Neural cell (in vitro differentiated cells): ENCODE measurements at regions not wholly inside any gene's neighbourhood (a gene's known extent, or its start where the extent isn't known, plus 50 kb on each side); places are given as distances from the start of the nearest gene placed in this dataset.

Source experiments
- H2AFZ ChIP-seq: fragments of 200-600, 300-800 bp; sonication (generic), shearing (Covaris generic); 2 replicates; pipeline ENCODE4 v1.6.0; 2014; ENCODE audit warnings: low read depth, mild to moderate bottlenecking, antibody characterized with exemption, low read length, moderate library complexity
- H3F3A ChIP-seq: fragments of 200-600 bp; shearing (Covaris generic); 2 replicates; pipeline ENCODE4 v1.6.1; 2016; ENCODE audit warnings: mild to moderate bottlenecking, moderate library complexity, mixed read lengths, antibody characterized with exemption, low read length; ENCODE audit not compliant: insufficient read depth, poor library complexity, severe bottlenecking
- H3K27ac ChIP-seq: fragments of 200-600, 300-800 bp; sonication (generic), shearing (Covaris generic); 2 replicates; pipeline ENCODE4 v1.5.1; 2014; ENCODE audit warnings: mild to moderate bottlenecking, low read length, moderate library complexity
- H3K27me3 ChIP-seq: fragments of 300-800, 200-600 bp; sonication (generic), shearing (Covaris generic); 2 replicates; pipeline ENCODE4 v1.6.0; 2014; ENCODE audit warnings: mild to moderate bottlenecking, low read depth, low read length, moderate library complexity; ENCODE audit not compliant: insufficient read depth
- H3K36me3 ChIP-seq: fragments of 300-800, 200-600 bp; sonication (generic), shearing (Covaris generic); 2 replicates; pipeline ENCODE4 v1.5.1; 2014; ENCODE audit warnings: mild to moderate bottlenecking, antibody characterized with exemption, low read length, moderate library complexity; ENCODE audit not compliant: insufficient read depth
- H3K4me2 ChIP-seq: fragments of 300-800, 200-600 bp; sonication (generic), shearing (Covaris generic); 2 replicates; pipeline ENCODE4 v1.6.0; 2014; ENCODE audit warnings: mild to moderate bottlenecking, low read length
- H3K4me3 ChIP-seq: fragments of 300-800, 200-600 bp; sonication (generic), shearing (Covaris generic); 2 replicates; pipeline ENCODE4 v1.5.1; 2014; ENCODE audit warnings: mild to moderate bottlenecking, low read length, moderate library complexity
- H3K79me2 ChIP-seq: fragments of 200-600 bp; shearing (Covaris generic); replicated peaks from 2 replicates; pipeline ENCODE4 v1.6.0; 2014; ENCODE audit warnings: mild to moderate bottlenecking, low read length, moderate library complexity; ENCODE audit not compliant: insufficient read depth
- H3K9ac ChIP-seq: fragments of 300-800, 200-600 bp; sonication (generic), shearing (Covaris generic); 2 replicates; pipeline ENCODE4 v1.6.1; 2016; ENCODE audit warnings: mild to moderate bottlenecking, low read length, mixed read lengths
- H3K9me2 ChIP-seq: fragments of 200-600 bp; shearing (Covaris generic); 2 replicates; pipeline ENCODE4 v1.6.1; 2016; ENCODE audit warnings: mild to moderate bottlenecking, low read length, mixed read lengths; ENCODE audit not compliant: insufficient read depth
- H3K9me3 ChIP-seq: fragments of 200-600, 300-800 bp; sonication (generic), shearing (Covaris generic); 2 replicates; pipeline ENCODE4 v1.6.1; 2016; ENCODE audit warnings: mild to moderate bottlenecking, mixed run types, low read length, moderate library complexity, mixed read lengths
- H4K20me1 ChIP-seq: fragments of 200-600 bp; shearing (Covaris generic); 2 replicates; pipeline ENCODE4 v1.6.1; 2016; ENCODE audit warnings: mild to moderate bottlenecking, mixed run types; ENCODE audit not compliant: insufficient read depth
- CTCF ChIP-seq: fragments of 450-650 bp; IDR thresholded peaks from 2 replicates; pipeline ENCODE4 v1.5.1; 2014; ENCODE audit warnings: antibody characterized with exemption, mild to moderate bottlenecking, moderate library complexity; ENCODE audit not compliant: poor library complexity, severe bottlenecking
- EP300 ChIP-seq: fragments of 450-650 bp; conservative IDR thresholded peaks from 2 replicates; pipeline ENCODE4 v1.6.1; 2014; ENCODE audit warnings: antibody characterized with exemption, mild to moderate bottlenecking, moderate library complexity; ENCODE audit not compliant: poor library complexity, severe bottlenecking
- EZH2 ChIP-seq: fragments of 200-600, 300-800 bp; shearing (Covaris generic), sonication (generic); IDR thresholded peaks from 2 replicates; pipeline ENCODE4 v1.6.1; 2014; ENCODE audit warnings: antibody characterized with exemption, low read length, borderline replicate concordance, mild to moderate bottlenecking; ENCODE audit not compliant: insufficient read depth, poor library complexity, severe bottlenecking
- MXI1 ChIP-seq: fragments of 450-650 bp; conservative IDR thresholded peaks from 2 replicates; pipeline ENCODE4 v1.6.1; 2014; ENCODE audit warnings: antibody characterized with exemption, mild to moderate bottlenecking; ENCODE audit not compliant: poor library complexity, severe bottlenecking
- POLR2AphosphoS5 ChIP-seq: IDR thresholded peaks from 2 replicates; pipeline ENCODE4 v1.6.1; 2012
- RAD21 ChIP-seq: fragments of 450-650 bp; conservative IDR thresholded peaks from 2 replicates; pipeline ENCODE4 v1.6.1; 2014; ENCODE audit warnings: antibody characterized with exemption, mild to moderate bottlenecking, moderate library complexity
- REST ChIP-seq: IDR thresholded peaks from 2 replicates; pipeline ENCODE4 v1.6.1; 2012; ENCODE audit warnings: borderline replicate concordance
- SMC3 ChIP-seq: fragments of 450-650 bp; conservative IDR thresholded peaks from 2 replicates; pipeline ENCODE4 v1.6.1; 2014; ENCODE audit warnings: antibody characterized with exemption, mild to moderate bottlenecking, moderate library complexity; ENCODE audit not compliant: poor library complexity
- TAF1 ChIP-seq: IDR thresholded peaks from 2 replicates; pipeline ENCODE4 v1.6.1; 2012; ENCODE audit warnings: low read depth

- Histone ChIP-seq H3K79me2 (no peaks in the 10 kb centered on the region), H2AFZ (no peak overlapping the region), H3K9me2 (no peaks in the 10 kb centered on the region), H3F3A (no peaks in the 10 kb centered on the region), H3K4me3 (no peak overlapping the region), H3K4me2 (no peak overlapping the region), H3K36me3 (no peaks in the 10 kb centered on the region), H4K20me1 (no peaks in the 10 kb centered on the region), H3K27me3 (no peaks in the 10 kb centered on the region), H3K27ac (no peak overlapping the region), H3K9ac (no peak overlapping the region), H3K9me3 (no peaks in the 10 kb centered on the region)
- TF ChIP-seq SMC3: no peak
- no peak for TF ChIP-seq POLR2AphosphoS5
- TF ChIP-seq EZH2: no peak
- no peak for TF ChIP-seq CTCF
- TF ChIP-seq REST: no peak
- TF ChIP-seq RAD21: no peak
- no peak for TF ChIP-seq MXI1
- no peak for TF ChIP-seq TAF1
- TF ChIP-seq EP300: no peak
Measured at GRCh38 chr5:13454050-13454449, 490.4 kb downstream of the DNAH5 start.

- Histone ChIP-seq H3K4me3 (no peak overlapping the region), H3K27ac (no peak overlapping the region), H3F3A (no peaks in the 10 kb centered on the region), H3K4me2 (no peak overlapping the region), H4K20me1 (no peaks in the 10 kb centered on the region), H3K36me3 (no peaks in the 10 kb centered on the region), H3K9me2 (no peaks in the 10 kb centered on the region), H3K27me3 (no peaks in the 10 kb centered on the region), H3K9ac (no peak overlapping the region), H2AFZ (no peak overlapping the region), H3K9me3 (no peaks in the 10 kb centered on the region), H3K79me2 (no peaks in the 10 kb centered on the region)
- TF ChIP-seq EP300 (no peak), EZH2 (no peak), REST (no peak), RAD21 (no peak), SMC3 (no peak), TAF1 (no peak), MXI1 (no peak), POLR2AphosphoS5 (no peak), CTCF (no peak)
Measured at GRCh38 chr5:13448843-13449242, 495.6 kb downstream of the DNAH5 start.
